ENCODE measurements at regions not wholly inside any gene's neighbourhood (a gene's known extent, or its start where the extent isn't known, plus 50 kb on each side); places are given as distances from the start of the nearest gene placed in this dataset.

GRCh38 chrX:107560980-107561379 lies 67.3 kb upstream of the PRPS1 start:
- H3K4me3 ChIP-seq (ENCODE audit: low read length), result no peak overlapping the region
- Mint-ChIP-seq H3K4me3 (no peak overlapping the region), H3K36me3 (ENCODE audit: low read depth) (no peaks in the 10 kb centered on the region), H3K9me3 (peaks cover 22% of the 10 kb centered on the region), H3K27me3 (ENCODE audit: insufficient read depth) (peaks cover 2% of the 10 kb centered on the region), H3K4me1 (peaks cover 19% of the 10 kb centered on the region), H3K27ac (no peak overlapping the region)
- TF ChIP-seq CTCF (conservative IDR thresholded peaks at IDR 0.05), result no peak
- peak; percentile 60 for DNase-seq
- no peaks in the 10 kb centered on the region for H3K36me3 ChIP-seq (ENCODE audit: control insufficient read depth, insufficient read depth, low read length)
- no peaks in the 10 kb centered on the region for H3K9me3 ChIP-seq (ENCODE audit: control insufficient read depth, low read length)
- no peaks in the 10 kb centered on the region for H3K4me1 ChIP-seq (ENCODE audit: control insufficient read depth, insufficient read depth, low read length)
- no peak overlapping the region for H3K9ac ChIP-seq (ENCODE audit: extremely low read depth, low read length, poor library complexity, severe bottlenecking)
- H3K27ac ChIP-seq (ENCODE audit: low read depth, low read length), result no peak overlapping the region
- H3K27me3 ChIP-seq (ENCODE audit: control insufficient read depth, insufficient read depth, low read length, poor library complexity, severe bottlenecking), result no peaks in the 10 kb centered on the region
- 94% methylated on average over 3 of the region's 4 CpGs; no CpG with 5 or more reads in 1 of the 2 experiments for WGBS, 2 experiments (ENCODE audit: insufficient coverage in 1 of 2, insufficient read length in 1 of 2)

- peak; percentile 87 for DNase-seq
- no peaks in the 10 kb centered on the region for H3K4me1 ChIP-seq (ENCODE audit: control insufficient read depth, insufficient read depth, low read length)
- H3K27ac ChIP-seq (ENCODE audit: low read depth, low read length), result no peak overlapping the region
- H3K36me3 ChIP-seq (ENCODE audit: control insufficient read depth, insufficient read depth, low read length), result no peaks in the 10 kb centered on the region
- Mint-ChIP-seq H3K4me1 (peaks cover 25% of the 10 kb centered on the region), H3K27me3 (ENCODE audit: insufficient read depth) (peaks cover 2% of the 10 kb centered on the region), H3K36me3 (ENCODE audit: low read depth) (no peaks in the 10 kb centered on the region), H3K9me3 (peaks cover 23% of the 10 kb centered on the region), H3K4me3 (no peak overlapping the region), H3K27ac (peak overlapping the region; percentile 23)
- TF ChIP-seq CTCF (conservative IDR thresholded peaks at IDR 0.05), result no peak
- no peaks in the 10 kb centered on the region for H3K9me3 ChIP-seq (ENCODE audit: control insufficient read depth, low read length)
- H3K9ac ChIP-seq (ENCODE audit: extremely low read depth, low read length, poor library complexity, severe bottlenecking), result no peak overlapping the region
- H3K4me3 ChIP-seq (ENCODE audit: low read length), result no peak overlapping the region
- 29 to 80% methylated on average over 1 to 7 of the region's 7 CpGs for WGBS, 2 experiments (ENCODE audit: insufficient coverage in 1 of 2, insufficient read length in 1 of 2)
- H3K27me3 ChIP-seq (ENCODE audit: control insufficient read depth, insufficient read depth, low read length, poor library complexity, severe bottlenecking), result no peaks in the 10 kb centered on the region
Measured at GRCh38 chrX:107561468-107562215, 66.7 kb upstream of the PRPS1 start.

GRCh38 chrX:107562482-107562881 lies 65.8 kb upstream of the PRPS1 start:
- Mint-ChIP-seq H3K4me1 (peaks cover 29% of the 10 kb centered on the region), H3K4me3 (no peak overlapping the region), H3K9me3 (peaks cover 28% of the 10 kb centered on the region), H3K27ac (no peak overlapping the region), H3K36me3 (ENCODE audit: low read depth) (no peaks in the 10 kb centered on the region), H3K27me3 (ENCODE audit: insufficient read depth) (peaks cover 2% of the 10 kb centered on the region)
- Histone ChIP-seq H3K4me3 (ENCODE audit: low read length) (no peak overlapping the region), H3K9ac (ENCODE audit: extremely low read depth, low read length, poor library complexity, severe bottlenecking) (no peak overlapping the region), H3K4me1 (ENCODE audit: control insufficient read depth, insufficient read depth, low read length) (no peaks in the 10 kb centered on the region), H3K9me3 (ENCODE audit: control insufficient read depth, low read length) (no peaks in the 10 kb centered on the region), H3K27ac (ENCODE audit: low read depth, low read length) (no peak overlapping the region), H3K36me3 (ENCODE audit: control insufficient read depth, insufficient read depth, low read length) (no peaks in the 10 kb centered on the region), H3K27me3 (ENCODE audit: control insufficient read depth, insufficient read depth, low read length, poor library complexity, severe bottlenecking) (no peaks in the 10 kb centered on the region)
- 73 to 84% methylated on average over 2 to 3 of the region's 3 CpGs for WGBS, 2 experiments (ENCODE audit: insufficient coverage in 1 of 2, insufficient read length in 1 of 2)
- DNase-seq, result peak; percentile 70
- no peak for TF ChIP-seq CTCF (conservative IDR thresholded peaks at IDR 0.05)
